HG03354 (cell line): ENCODE measurements at regions not wholly inside any gene's neighbourhood (a gene's known extent, or its start where the extent isn't known, plus 50 kb on each side); places are given as distances from the start of the nearest gene placed in this dataset.
A peak's percentile ranks its signal among the peaks of the same experiment; 100 is the strongest.

Source experiments
- ATAC-seq: cut with Tn5 transposase; IDR thresholded peaks from one replicate; pipeline ENCODE4 v1.9.1; 2021; ENCODE audit warnings: mild to moderate bottlenecking; ENCODE audit not compliant: unreplicated experiment, poor library complexity, severe bottlenecking

DNA sequence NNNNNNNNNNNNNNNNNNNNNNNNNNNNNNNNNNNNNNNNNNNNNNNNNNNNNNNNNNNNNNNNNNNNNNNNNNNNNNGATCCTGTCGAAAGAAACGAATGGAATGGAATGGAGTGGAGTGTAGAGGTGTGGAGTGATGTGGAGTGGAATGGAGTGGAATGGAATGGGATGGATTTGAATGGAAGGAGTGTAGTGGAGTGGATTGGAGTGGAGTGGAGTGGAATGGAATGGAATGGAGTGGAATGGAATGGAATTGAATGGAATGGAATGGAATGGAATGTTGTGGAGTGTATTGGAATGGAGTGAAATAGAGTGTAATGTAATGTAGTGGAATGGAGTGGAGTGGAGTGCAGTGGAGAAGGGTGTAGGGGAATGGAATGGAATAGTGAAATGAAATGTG is 1275.4 kb upstream of the TPTE start:
- ATAC-seq, result peak; percentile 32

DNA sequence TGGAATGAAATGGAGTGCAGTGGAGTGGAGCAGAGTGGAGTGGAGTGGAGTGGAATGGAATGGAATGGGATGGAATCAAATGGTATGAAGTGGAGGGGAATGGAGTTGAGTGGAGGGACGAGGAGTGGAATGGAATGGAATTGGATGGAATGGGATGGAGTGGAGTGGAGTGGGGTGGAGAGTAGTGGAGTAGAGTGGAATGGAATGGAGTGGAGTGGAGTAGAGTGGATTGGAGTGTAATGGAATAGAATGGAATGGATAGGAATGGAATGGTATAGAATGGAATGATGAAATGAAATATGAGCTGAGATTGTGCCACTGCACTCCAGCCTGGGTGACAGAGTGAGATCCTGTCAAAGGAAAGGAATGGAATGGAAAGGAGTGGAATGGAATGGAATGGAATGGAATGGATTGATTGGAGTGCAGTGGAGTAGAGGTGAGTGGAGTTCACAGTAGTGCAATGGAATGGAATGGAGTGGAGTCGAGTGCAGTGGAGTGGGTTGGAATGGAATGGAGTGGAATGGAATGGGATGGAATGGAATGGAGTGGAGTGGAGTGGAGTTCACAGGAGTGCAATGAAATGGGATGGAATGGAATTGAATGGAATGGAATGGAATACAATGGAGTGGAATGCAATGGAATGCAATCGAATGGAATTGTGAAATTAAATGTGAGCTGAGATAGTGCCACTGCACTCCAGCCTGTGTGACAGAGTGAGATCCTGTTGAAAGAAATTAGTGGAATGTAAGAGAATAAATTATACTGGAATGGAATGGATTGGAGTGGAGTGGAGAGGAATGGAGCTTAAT is 1274.7 kb upstream of the TPTE start:
- peak; percentile 50 for ATAC-seq

DNA sequence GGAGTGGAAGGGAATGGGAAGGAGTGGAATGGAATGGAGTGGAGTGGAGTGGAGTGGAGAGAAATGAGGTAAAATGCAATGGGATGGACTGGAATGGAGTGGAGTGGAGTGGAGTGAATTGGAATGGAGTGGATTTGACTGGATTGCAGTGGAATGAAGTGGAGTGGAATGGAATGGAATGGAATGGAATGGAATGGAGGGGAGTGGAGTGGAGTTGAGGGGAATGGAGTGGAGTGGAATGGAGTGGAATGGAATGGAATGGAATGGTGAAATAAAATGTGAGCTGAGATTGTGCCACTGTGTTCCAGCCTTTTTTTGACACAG is 1274.1 kb upstream of the TPTE start:
- peak; percentile 34 for ATAC-seq

DNA sequence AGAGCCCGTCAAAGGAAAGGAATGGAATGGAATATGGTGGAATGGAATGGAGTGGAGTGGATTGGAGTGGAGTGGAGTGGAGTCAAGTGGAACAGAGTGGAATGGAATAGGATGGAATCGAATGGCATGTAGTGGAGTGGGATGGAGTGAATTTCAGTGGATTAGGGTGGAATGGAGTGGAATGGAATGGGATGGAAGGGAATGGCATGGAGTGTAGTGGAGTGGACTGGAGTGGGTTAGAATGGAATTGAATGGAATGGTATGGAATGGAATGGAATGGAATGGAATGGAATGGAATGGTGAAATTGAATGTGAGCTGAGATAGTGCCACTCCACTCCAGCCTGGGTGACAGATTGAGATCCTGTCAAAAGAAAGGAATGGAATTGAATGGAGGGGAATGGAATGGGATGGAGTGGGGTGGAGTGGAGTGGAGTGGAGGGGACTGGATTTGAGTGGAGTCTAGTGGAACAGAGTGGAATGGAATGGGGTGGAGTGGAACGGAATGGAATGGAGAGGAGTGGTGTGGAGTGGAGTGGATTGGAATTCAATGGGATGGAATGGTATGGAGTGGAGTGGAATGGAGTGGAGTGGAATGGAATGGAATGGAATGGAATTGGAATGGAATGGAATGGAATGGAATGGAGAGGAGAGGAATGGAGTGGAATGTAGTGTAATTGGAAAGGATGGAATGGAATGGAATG is 1273.6 kb upstream of the TPTE start:
- ATAC-seq, result peak; percentile 32
